ENCODE measurements at regions not wholly inside any gene's neighbourhood (a gene's known extent, or its start where the extent isn't known, plus 50 kb on each side); places are given as distances from the start of the nearest gene placed in this dataset.

DNA sequence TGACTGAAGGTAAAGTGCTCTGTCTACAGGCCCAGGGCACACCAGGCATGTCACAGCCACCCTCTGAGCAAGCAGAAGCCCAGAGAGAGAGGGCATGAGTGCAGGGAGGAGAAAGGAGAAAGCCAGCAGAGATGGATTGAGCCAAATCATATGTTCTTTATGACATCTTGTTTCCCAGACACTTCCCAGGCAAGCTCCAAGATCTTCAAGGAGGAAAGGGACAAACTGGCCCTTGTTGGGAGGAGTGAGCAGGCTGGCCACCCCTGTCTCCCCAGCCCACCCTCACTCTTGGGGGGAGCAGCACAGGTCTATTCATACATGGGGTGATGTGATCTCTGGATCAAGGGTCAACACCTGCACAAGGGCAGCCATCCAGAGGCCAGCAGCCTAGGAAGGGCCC lies 298.8 kb downstream of the UQCRFS1 start:
- Histone ChIP-seq H4K20me1 (no peaks in the 10 kb centered on the region), H3K27me3 (no peaks in the 10 kb centered on the region), H3K36me3 (no peaks in the 10 kb centered on the region), H3K4me3 (no peak overlapping the region), H3K9ac (no peak overlapping the region), H3K4me2 (no peak overlapping the region), H3K4me1 (peaks cover 28% of the 10 kb centered on the region), H3K27ac (no peak overlapping the region), H3K9me3 (no peaks in the 10 kb centered on the region)
- no peak for TF ChIP-seq Cebpa-rat (IDR thresholded peaks at IDR 0.05)

DNA sequence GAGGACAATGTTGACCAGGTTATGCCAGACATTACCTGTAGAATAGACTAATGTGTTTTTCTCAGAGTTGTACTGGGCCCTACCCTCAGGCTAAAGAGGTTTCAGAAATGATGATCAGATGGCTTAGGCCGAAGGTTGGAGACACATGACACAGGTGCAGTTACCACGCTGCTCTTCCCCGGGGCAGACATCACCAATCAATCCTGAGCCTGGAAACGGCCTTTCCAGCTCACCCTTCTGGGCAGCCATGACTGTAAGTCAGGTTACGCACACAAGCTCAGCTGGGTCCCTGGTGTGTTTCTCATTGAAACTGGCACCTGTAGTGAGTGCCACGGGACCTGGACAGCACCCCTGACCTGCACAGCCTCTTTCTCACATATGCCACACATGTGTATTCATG lies 299.3 kb downstream of the UQCRFS1 start:
- no peak overlapping the region for H3K4me3 ChIP-seq
- peaks cover 22% of the 10 kb centered on the region for H3K4me1 ChIP-seq
- H3K27ac ChIP-seq, result no peak overlapping the region
- TF ChIP-seq Cebpa-rat (IDR thresholded peaks at IDR 0.05), result no peak
- H3K36me3 ChIP-seq, result no peaks in the 10 kb centered on the region
- no peak overlapping the region for H3K9ac ChIP-seq
- H3K27me3 ChIP-seq, result no peaks in the 10 kb centered on the region
- H4K20me1 ChIP-seq, result no peaks in the 10 kb centered on the region
- H3K9me3 ChIP-seq, result no peaks in the 10 kb centered on the region
- H3K4me2 ChIP-seq, result no peak overlapping the region

DNA sequence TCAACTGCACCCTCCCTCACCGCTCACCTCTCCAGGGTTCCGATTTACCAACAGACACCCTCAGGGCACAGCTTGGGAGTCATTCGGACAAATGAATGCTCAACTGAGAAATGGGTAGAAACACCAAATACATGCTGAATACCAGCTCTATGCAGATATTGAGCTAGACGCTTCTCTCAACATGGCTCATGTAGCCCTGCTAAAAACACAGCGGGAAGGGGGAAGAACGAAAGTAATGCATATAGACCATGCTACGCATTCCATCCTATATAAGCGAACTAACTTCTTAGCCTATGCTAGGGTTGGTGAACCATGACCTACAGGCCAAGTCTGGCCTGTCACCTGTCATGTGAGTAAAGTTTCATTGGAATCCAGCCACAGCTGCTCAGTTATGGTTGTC lies 304.0 kb downstream of the UQCRFS1 start:
- H3K4me3 ChIP-seq, result no peak overlapping the region
- no peak overlapping the region for H3K4me2 ChIP-seq
- no peaks in the 10 kb centered on the region for H3K9me3 ChIP-seq
- TF ChIP-seq Cebpa-rat (IDR thresholded peaks at IDR 0.05), result no peak
- no peaks in the 10 kb centered on the region for H3K4me1 ChIP-seq
- H3K27ac ChIP-seq, result no peak overlapping the region
- H4K20me1 ChIP-seq, result no peaks in the 10 kb centered on the region
- H3K27me3 ChIP-seq, result no peaks in the 10 kb centered on the region
- no peaks in the 10 kb centered on the region for H3K36me3 ChIP-seq
- no peak overlapping the region for H3K9ac ChIP-seq

DNA sequence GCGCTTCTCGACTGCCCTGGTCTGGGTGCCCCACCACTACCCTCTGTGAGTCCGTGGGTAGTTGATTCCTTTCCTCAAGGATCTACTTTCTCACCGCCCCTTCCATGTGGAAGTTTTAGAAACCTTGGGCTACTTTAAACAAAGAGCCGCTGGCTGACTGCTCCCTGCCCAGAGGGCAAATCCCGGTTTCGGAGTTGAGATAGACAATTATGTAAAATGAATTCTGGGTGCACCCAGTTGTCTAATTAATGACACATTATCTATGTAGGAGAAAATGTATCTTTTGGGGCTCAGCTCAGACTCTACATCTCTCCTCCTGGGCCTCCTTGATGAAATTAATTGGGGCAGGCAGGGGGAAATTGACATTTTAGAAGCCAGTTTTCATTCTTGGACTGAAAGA lies 305.4 kb downstream of the UQCRFS1 start:
- H3K36me3 ChIP-seq, result no peaks in the 10 kb centered on the region
- H3K4me1 ChIP-seq, result no peaks in the 10 kb centered on the region
- H3K9me3 ChIP-seq, result no peaks in the 10 kb centered on the region
- H3K27me3 ChIP-seq, result 0 out of 2 replicates have a peak, but pooled peaks cover 3% of the 10 kb centered on the region
- H3K4me2 ChIP-seq, result no peak overlapping the region
- H4K20me1 ChIP-seq, result no peaks in the 10 kb centered on the region
- no peak overlapping the region for H3K27ac ChIP-seq
- H3K9ac ChIP-seq, result no peak overlapping the region
- no peak overlapping the region for H3K4me3 ChIP-seq
- no peak for TF ChIP-seq Cebpa-rat (IDR thresholded peaks at IDR 0.05)

DNA sequence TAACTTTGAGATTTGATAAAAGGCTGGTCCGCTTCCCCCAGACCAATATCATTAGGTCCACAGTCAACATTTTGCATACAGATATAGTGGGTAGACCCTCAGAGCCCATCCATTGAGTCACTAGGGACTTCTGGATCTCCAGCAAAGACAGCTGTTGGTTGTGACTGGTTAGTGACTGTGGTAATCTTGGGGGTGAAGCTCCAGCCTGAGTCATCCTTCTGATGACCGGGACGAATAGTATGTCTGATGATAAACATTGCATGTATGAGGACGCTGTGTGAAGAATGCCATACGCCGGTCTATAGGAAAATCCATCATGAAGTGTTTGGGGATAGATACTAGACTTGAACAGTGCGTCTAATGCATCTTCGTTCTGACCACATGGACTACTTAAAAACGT lies 307.0 kb downstream of the UQCRFS1 start:
- no peak overlapping the region for H3K27ac ChIP-seq
- H3K36me3 ChIP-seq, result no peaks in the 10 kb centered on the region
- no peaks in the 10 kb centered on the region for H3K4me1 ChIP-seq
- H3K9me3 ChIP-seq, result no peaks in the 10 kb centered on the region
- H3K9ac ChIP-seq, result no peak overlapping the region
- H4K20me1 ChIP-seq, result no peaks in the 10 kb centered on the region
- no peak overlapping the region for H3K4me2 ChIP-seq
- H3K27me3 ChIP-seq, result 0 out of 2 replicates have a peak, but pooled peaks cover 3% of the 10 kb centered on the region
- H3K4me3 ChIP-seq, result no peak overlapping the region
- no peak for TF ChIP-seq Cebpa-rat (IDR thresholded peaks at IDR 0.05)

DNA sequence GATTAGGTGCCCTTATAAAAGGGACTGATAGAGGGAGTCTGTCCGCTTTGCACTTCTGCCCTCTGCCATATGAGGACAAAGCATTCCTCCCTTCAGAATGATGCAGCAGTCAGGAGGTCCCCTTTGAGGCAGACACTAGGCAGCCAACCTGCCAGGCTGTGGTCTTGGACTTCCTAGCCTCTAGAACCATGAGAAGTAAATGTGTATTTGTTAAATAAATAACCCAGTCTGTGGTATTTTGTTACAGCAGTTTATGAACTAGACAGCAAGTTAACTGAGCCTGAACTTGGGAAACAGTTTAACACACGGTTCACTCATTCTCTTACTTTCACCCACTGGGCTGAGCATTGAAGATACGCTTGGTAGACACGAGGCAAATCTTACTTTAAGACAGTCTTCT lies 313.2 kb downstream of the UQCRFS1 start:
- no peak for TF ChIP-seq Cebpa-rat (IDR thresholded peaks at IDR 0.05)
- Histone ChIP-seq H4K20me1 (no peaks in the 10 kb centered on the region), H3K27me3 (0 out of 2 replicates have a peak, but pooled peaks cover 3% of the 10 kb centered on the region), H3K4me1 (no peaks in the 10 kb centered on the region), H3K36me3 (no peaks in the 10 kb centered on the region), H3K4me3 (no peak overlapping the region), H3K4me2 (no peak overlapping the region), H3K9me3 (no peaks in the 10 kb centered on the region), H3K27ac (no peak overlapping the region), H3K9ac (no peak overlapping the region)

DNA sequence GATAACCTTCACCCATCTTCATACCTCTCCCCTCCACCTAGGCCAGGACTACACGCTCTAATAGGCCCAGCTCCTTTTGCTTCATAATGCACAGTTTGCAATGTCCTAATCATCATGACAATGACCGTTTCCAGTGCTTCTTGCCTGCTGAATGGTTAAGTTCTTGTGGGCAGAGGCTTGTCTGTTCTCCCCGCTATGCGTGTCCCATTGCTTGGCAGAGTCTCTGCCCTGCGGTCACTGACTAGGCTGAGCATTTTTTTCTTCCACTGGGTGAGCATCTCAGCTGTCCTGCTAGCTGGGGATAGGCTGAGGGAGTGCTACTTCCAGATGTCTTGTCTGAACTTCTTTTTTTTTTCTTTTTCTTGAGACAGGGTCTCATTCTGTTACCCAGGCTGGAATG lies 314.7 kb downstream of the UQCRFS1 start:
- H4K20me1 ChIP-seq, result no peaks in the 10 kb centered on the region
- no peaks in the 10 kb centered on the region for H3K4me1 ChIP-seq
- no peak overlapping the region for H3K4me3 ChIP-seq
- no peak overlapping the region for H3K9ac ChIP-seq
- H3K9me3 ChIP-seq, result no peaks in the 10 kb centered on the region
- H3K4me2 ChIP-seq, result no peak overlapping the region
- no peak for TF ChIP-seq Cebpa-rat (IDR thresholded peaks at IDR 0.05)
- H3K27ac ChIP-seq, result no peak overlapping the region
- no peaks in the 10 kb centered on the region for H3K36me3 ChIP-seq
- H3K27me3 ChIP-seq, result no peaks in the 10 kb centered on the region

DNA sequence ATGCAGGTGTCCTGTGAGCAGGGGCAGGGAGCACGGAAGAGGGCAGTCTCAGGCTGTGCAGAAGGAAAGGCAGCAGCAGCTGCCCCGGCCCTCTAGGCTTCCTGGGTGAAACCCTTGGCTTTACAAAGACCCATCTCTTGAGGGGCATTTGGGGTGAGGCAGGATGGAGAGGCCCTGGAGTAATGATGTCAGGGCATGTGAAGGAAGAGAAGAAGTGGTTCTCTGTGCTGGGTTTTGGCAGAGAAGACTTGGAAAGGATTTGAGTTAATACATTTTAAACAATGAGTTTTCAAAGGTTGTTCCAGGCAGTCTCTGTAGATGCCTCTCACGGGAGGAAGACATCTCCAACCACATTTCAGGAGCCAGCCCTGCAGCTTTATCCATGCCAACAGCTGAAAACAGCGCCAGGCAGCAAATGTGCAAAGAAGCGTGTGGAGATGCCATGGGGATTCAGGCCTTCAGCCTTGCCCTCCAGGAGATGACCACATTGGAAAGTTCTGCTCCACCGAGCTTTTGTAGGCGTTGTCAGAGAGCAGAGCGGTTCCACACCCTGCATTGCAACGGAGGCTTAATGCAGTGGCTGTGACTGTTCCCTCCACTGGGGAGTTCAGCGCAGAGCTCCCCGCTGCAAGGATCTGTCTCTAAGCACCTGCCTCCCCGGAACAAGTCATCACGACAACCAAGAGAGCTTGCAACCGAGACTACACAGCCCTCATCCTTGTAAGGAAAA lies 322.8 kb downstream of the UQCRFS1 start:
- Histone ChIP-seq H3K4me1 (peaks cover 15% of the 10 kb centered on the region), H3K9ac (no peak overlapping the region), H3K4me2 (peak overlapping the region; percentile 22), H3K27ac (no peak overlapping the region), H3K27me3 (peaks cover 51% of the 10 kb centered on the region), H4K20me1 (peaks cover 9% of the 10 kb centered on the region; the same call in 1 of the 2 replicates), H3K9me3 (no peaks in the 10 kb centered on the region), H3K4me3 (no peak overlapping the region), H3K36me3 (no peaks in the 10 kb centered on the region)
- no peak for TF ChIP-seq Cebpa-rat (IDR thresholded peaks at IDR 0.05)

DNA sequence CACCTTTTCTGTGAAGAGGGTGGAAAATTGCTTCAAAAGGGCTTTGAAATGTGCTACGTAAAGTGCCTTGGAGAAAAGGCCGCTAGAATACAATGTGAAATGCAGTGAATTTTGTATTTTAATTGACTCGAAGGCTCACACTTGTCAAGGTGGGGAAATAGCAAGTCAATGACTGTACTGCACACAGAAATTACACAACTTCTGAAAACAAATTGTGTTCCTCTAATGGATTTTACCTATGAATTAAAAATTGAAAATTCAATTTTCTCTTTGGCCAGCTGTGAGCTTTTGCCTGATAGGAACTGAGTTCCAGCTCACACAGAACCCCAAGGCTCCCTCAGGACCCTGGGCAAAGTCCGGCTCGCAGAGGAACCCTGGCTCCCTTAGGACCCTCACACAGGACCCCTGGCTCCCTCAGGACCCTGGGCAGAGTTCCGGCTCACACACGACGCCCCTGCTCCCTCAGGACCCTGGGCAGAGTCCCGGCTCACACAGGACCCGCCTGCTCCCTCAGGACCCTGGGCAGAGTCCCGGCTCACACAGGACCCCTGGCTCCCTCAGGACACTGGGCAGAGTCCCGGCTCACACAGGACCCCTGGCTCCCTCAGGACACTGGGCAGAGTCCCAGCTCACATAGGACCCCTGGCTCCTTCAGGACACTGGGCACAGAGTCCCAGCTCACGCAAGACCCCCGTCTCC lies 324.9 kb downstream of the UQCRFS1 start:
- H3K36me3 ChIP-seq, result no peaks in the 10 kb centered on the region
- H3K4me2 ChIP-seq, result no peak overlapping the region
- H3K4me3 ChIP-seq, result no peak overlapping the region
- H3K4me1 ChIP-seq, result peaks cover 28% of the 10 kb centered on the region
- peaks cover 9% of the 10 kb centered on the region; the same call in 1 of the 2 replicates for H4K20me1 ChIP-seq
- H3K27ac ChIP-seq, result no peak overlapping the region
- H3K27me3 ChIP-seq, result peaks cover 51% of the 10 kb centered on the region
- TF ChIP-seq Cebpa-rat (IDR thresholded peaks at IDR 0.05), result no peak
- H3K9ac ChIP-seq, result no peak overlapping the region
- H3K9me3 ChIP-seq, result no peaks in the 10 kb centered on the region

DNA sequence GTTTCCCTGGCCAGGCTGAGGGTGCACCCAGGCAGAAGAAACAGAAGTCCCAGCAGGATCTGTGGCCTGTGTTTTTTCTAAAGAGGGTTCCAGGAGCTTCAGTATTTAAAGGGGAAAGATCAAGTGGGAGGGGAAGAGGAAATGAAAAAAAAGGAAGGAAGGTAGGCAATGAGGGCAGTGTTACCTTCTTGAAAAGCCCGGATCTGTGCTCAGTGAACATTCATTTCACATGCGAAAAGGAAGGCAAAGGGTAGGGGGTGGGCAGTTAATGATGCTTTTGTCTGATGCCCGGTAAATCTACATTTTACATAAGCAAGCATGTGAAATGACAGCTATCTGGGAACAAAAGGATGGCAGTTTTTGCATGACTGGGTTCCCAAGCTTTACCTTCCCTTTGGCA lies 326.2 kb downstream of the UQCRFS1 start:
- no peak overlapping the region for H3K27ac ChIP-seq
- peak overlapping the region; percentile 11 for H3K4me2 ChIP-seq
- no peaks in the 10 kb centered on the region for H3K9me3 ChIP-seq
- H3K9ac ChIP-seq, result no peak overlapping the region
- H3K27me3 ChIP-seq, result peaks cover 51% of the 10 kb centered on the region
- peaks cover 41% of the 10 kb centered on the region for H3K4me1 ChIP-seq
- no peak for TF ChIP-seq Cebpa-rat (IDR thresholded peaks at IDR 0.05)
- no peaks in the 10 kb centered on the region for H3K36me3 ChIP-seq
- H3K4me3 ChIP-seq, result no peak overlapping the region
- peaks cover 9% of the 10 kb centered on the region; the same call in 1 of the 2 replicates for H4K20me1 ChIP-seq
